Endothelial cell of umbilical vein (primary cell): ENCODE measurements at regions not wholly inside any gene's neighbourhood (a gene's known extent, or its start where the extent isn't known, plus 50 kb on each side); places are given as distances from the start of the nearest gene placed in this dataset.

ENCODE experiments used
- BruUV-seq: library from RNA; stranded (reverse); fragments of 400-500 nt; replicated peaks from 2 replicates; lab custom pipeline; 2021; lab: Mats Ljungman, UMichigan
- CTCF ChIA-PET: fragments of 300-600, 350-600 bp; sonication (Branson Sonifier 250); formaldehyde crosslinking; loops from one replicate; lab custom pipeline; 2021; ENCODE audit warnings: antibody characterized with exemption, inconsistent platforms; lab: Charles Lee
- POLR2A ChIA-PET: fragments of 300-600, 350-600 bp; sonication (Branson Sonifier 250); formaldehyde crosslinking; loops from one replicate; lab custom pipeline; 2021; ENCODE audit warnings: antibody characterized with exemption, inconsistent platforms; lab: Charles Lee
- DNase-seq: peaks from one replicate; pipeline ENCODE4 v3.0.0-alpha.2; 2011; ENCODE audit warnings: low read depth, low spot score
- FAIRE-seq: peaks from 2 replicates; lab custom pipeline; 2011; peaks lifted over from hg19 to GRCh38; lab: Jason Lieb, UNC
- H2AFZ ChIP-seq: 2 replicates; pipeline ENCODE4 v1.6.0; 2012; ENCODE audit warnings: low read depth, low read length, control low read depth, inconsistent platforms
- H3K27ac ChIP-seq: 2 replicates; pipeline ENCODE4 v1.5.1; 2011; ENCODE audit warnings: low read depth, mild to moderate bottlenecking, control low read depth, low read length, moderate library complexity; ENCODE audit not compliant: insufficient read depth
- H3K27me3 ChIP-seq, 2 experiments: 2 replicates each; pipeline versions ENCODE4 v1.6.0 to v1.6.1; 2011; ENCODE audit warnings: low read length in 2 of 2, mixed read lengths in 1 of 2; ENCODE audit not compliant: control insufficient read depth in 2 of 2, insufficient read depth in 2 of 2
- H3K36me3 ChIP-seq, 2 experiments: 2 replicates in 1 of 2; 3 replicates in 1 of 2; pipeline ENCODE4 v1.5.1; 2011; ENCODE audit warnings: low read length in 2 of 2, mild to moderate bottlenecking in 1 of 2, moderate library complexity in 1 of 2; ENCODE audit not compliant: control insufficient read depth in 2 of 2, insufficient read depth in 2 of 2; ENCODE audit errors: extremely low read depth in 1 of 2
- H3K4me1 ChIP-seq: 3 replicates; pipeline ENCODE4 v1.5.1; 2011; ENCODE audit warnings: mild to moderate bottlenecking, low read length; ENCODE audit not compliant: control insufficient read depth, insufficient read depth; ENCODE audit errors: extremely low read depth
- H3K4me2 ChIP-seq: 2 replicates; pipeline ENCODE4 v1.6.1; 2011; ENCODE audit warnings: low read length, control low read depth, mixed read lengths; ENCODE audit not compliant: insufficient read depth
- H3K4me3 ChIP-seq, 3 experiments: fragments of 200-600 bp in 1 of 3; sonication (generic), shearing (Covaris generic) in 1 of 3; replicated peaks in 1 of 3; 2 replicates each; pipeline ENCODE4 v1.5.1; 2011 to 2016; ENCODE audit warnings: control low read depth in 3 of 3, low read length in 3 of 3, mild to moderate bottlenecking in 2 of 3, inconsistent platforms in 1 of 3, low read depth in 1 of 3, moderate library complexity in 1 of 3; ENCODE audit not compliant: insufficient read depth in 1 of 3
- H3K79me2 ChIP-seq: 2 replicates; pipeline ENCODE4 v1.6.0; 2012; ENCODE audit warnings: low read length, inconsistent platforms; ENCODE audit not compliant: control insufficient read depth, insufficient read depth
- H3K9ac ChIP-seq: replicated peaks from 2 replicates; pipeline ENCODE3; 2011; ENCODE audit warnings: low read length, control low read depth; ENCODE audit not compliant: insufficient read depth; ENCODE audit errors: extremely low read depth
- H3K9me1 ChIP-seq: replicated peaks from 3 replicates; pipeline ENCODE4 v1.6.0; 2011; ENCODE audit warnings: mild to moderate bottlenecking, low read length; ENCODE audit not compliant: control insufficient read depth, insufficient read depth; ENCODE audit errors: extremely low read depth
- H3K9me3 ChIP-seq: replicated peaks from 2 replicates; pipeline ENCODE4 v1.5.1; 2012; ENCODE audit warnings: low read length, inconsistent platforms; ENCODE audit not compliant: control insufficient read depth, insufficient read depth
- H4K20me1 ChIP-seq: replicated peaks from 2 replicates; pipeline ENCODE3; 2011; ENCODE audit warnings: mild to moderate bottlenecking, low read length; ENCODE audit not compliant: control insufficient read depth, insufficient read depth; ENCODE audit errors: extremely low read depth
- EZH2 ChIP-seq: IDR thresholded peaks from 2 replicates; pipeline ENCODE4 v1.6.1; 2012; ENCODE audit warnings: borderline replicate concordance, low read depth, mild to moderate bottlenecking, moderate library complexity, low read length, inconsistent platforms; ENCODE audit not compliant: severe bottlenecking
- FOS ChIP-seq: IDR thresholded peaks from 2 replicates; pipeline ENCODE4 v1.6.1; 2011; ENCODE audit warnings: mild to moderate bottlenecking, low read length, moderate library complexity, borderline replicate concordance; ENCODE audit not compliant: insufficient read depth
- GATA2 ChIP-seq: IDR thresholded peaks from 2 replicates; pipeline ENCODE4 v1.7.0; 2011; ENCODE audit warnings: low read depth, mild to moderate bottlenecking, moderate library complexity, mixed read lengths, low read length; ENCODE audit not compliant: insufficient read length, insufficient read depth
- JUN ChIP-seq: IDR thresholded peaks from 2 replicates; pipeline ENCODE4 v1.6.1; 2011; ENCODE audit warnings: borderline replicate concordance, low read depth; ENCODE audit not compliant: insufficient read length, insufficient read depth
- MYC ChIP-seq: IDR thresholded peaks from one replicate; pipeline ENCODE4 v1.6.1; 2011; ENCODE audit warnings: mild to moderate bottlenecking, low read depth, low read length
- POLR2A ChIP-seq: IDR thresholded peaks from 2 replicates; pipeline ENCODE4 v1.6.1; 2012; ENCODE audit warnings: low read depth, mild to moderate bottlenecking, control low read depth, low read length
- POLR2AphosphoS5 ChIP-seq: IDR thresholded peaks from 2 replicates; pipeline ENCODE4 v1.6.1; 2012; ENCODE audit warnings: low read depth, mild to moderate bottlenecking, control low read depth, low read length, moderate library complexity; ENCODE audit not compliant: insufficient read depth
- dilution Hi-C: fragments of 300-500 bp; cut with MboI; formaldehyde crosslinking; loops from one replicate; pipeline ENCODE4 v1.15.0; 2019; ENCODE audit warnings: low sequenced_read_pairs; ENCODE audit not compliant: extremely low pct_ligation_motif_present
- intact Hi-C: fragments of 100-400 bp; cut with micrococcal nuclease; formaldehyde crosslinking; loops from one replicate; pipeline ENCODE4 v1.10.0; 2022
- TF ChIP-seq, protein P1 (sequence below), 2 donors: IDR thresholded peaks; 1 replicate in 1 of 2; 2 replicates in 1 of 2; pipeline ENCODE4 v1.5.1; 2011; ENCODE audit warnings: low read length in 2 of 2, mild to moderate bottlenecking in 2 of 2, moderate library complexity in 2 of 2, control low read depth in 1 of 2, inconsistent platforms in 1 of 2, low read depth in 1 of 2; ENCODE audit not compliant: insufficient read depth in 1 of 2; ENCODE audit errors: extremely low read depth in 1 of 2
- TF ChIP-seq, protein P2 (sequence below): IDR thresholded peaks from 2 replicates; pipeline ENCODE4 v1.6.1; 2011; ENCODE audit not compliant: insufficient read depth, insufficient read length

DNA sequence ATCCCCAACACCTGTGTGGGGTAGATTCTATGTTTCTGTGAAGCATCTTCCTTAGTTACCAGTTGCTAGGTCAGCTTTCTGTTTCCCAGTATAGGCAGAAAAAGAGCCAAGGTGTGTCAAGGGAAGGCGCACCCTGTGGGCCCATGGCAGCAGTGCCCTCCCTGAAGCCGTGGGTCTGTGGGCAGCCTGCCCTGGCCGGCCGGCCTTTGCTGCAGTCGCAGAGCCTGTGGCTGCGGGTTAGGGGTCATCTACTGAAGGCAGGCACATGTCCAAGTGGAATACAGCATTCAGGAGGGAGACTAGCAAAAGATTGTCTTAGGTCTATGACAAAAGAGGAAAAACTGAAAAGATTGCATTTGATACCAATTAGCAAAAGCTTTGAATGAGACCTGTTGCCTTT is 214.0 kb downstream of the IRS2 start:
- H3K27ac ChIP-seq, result no peak overlapping the region
- H3K36me3 ChIP-seq, result no peaks in the 10 kb centered on the region
- peaks cover 2% of the 10 kb centered on the region for H3K9me3 ChIP-seq
- no peak overlapping the region for H3K4me2 ChIP-seq
- no peak overlapping the region for H2AFZ ChIP-seq
- H3K79me2 ChIP-seq, result no peaks in the 10 kb centered on the region
- CTCF ChIA-PET, result no interaction called here
- no peak overlapping the region for H3K4me3 ChIP-seq
- BruUV-seq, result no TSS peak
- FAIRE-seq (no peak), DNase-seq (no peak)
- POLR2A ChIA-PET, result no interaction called here
- intact Hi-C loops (no loop called here), dilution Hi-C loops (no loop called here)
- H4K20me1 ChIP-seq, result no peaks in the 10 kb centered on the region
- no peak overlapping the region for H3K9ac ChIP-seq
- no peaks in the 10 kb centered on the region for H3K9me1 ChIP-seq
- TF ChIP-seq, protein P1, sequence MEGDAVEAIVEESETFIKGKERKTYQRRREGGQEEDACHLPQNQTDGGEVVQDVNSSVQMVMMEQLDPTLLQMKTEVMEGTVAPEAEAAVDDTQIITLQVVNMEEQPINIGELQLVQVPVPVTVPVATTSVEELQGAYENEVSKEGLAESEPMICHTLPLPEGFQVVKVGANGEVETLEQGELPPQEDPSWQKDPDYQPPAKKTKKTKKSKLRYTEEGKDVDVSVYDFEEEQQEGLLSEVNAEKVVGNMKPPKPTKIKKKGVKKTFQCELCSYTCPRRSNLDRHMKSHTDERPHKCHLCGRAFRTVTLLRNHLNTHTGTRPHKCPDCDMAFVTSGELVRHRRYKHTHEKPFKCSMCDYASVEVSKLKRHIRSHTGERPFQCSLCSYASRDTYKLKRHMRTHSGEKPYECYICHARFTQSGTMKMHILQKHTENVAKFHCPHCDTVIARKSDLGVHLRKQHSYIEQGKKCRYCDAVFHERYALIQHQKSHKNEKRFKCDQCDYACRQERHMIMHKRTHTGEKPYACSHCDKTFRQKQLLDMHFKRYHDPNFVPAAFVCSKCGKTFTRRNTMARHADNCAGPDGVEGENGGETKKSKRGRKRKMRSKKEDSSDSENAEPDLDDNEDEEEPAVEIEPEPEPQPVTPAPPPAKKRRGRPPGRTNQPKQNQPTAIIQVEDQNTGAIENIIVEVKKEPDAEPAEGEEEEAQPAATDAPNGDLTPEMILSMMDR (IDR thresholded peaks at IDR 0.05; ENCODE audit: extremely low read depth in 1 of 2, insufficient read depth in 1 of 2, low read depth in 1 of 2, low read length in 2 of 2), result no peak
- TF ChIP-seq GATA2 (no peak), POLR2AphosphoS5 (no peak), EZH2 (no peak)
- H3K4me1 ChIP-seq, result no peaks in the 10 kb centered on the region
- no peaks in the 10 kb centered on the region for H3K27me3 ChIP-seq

DNA sequence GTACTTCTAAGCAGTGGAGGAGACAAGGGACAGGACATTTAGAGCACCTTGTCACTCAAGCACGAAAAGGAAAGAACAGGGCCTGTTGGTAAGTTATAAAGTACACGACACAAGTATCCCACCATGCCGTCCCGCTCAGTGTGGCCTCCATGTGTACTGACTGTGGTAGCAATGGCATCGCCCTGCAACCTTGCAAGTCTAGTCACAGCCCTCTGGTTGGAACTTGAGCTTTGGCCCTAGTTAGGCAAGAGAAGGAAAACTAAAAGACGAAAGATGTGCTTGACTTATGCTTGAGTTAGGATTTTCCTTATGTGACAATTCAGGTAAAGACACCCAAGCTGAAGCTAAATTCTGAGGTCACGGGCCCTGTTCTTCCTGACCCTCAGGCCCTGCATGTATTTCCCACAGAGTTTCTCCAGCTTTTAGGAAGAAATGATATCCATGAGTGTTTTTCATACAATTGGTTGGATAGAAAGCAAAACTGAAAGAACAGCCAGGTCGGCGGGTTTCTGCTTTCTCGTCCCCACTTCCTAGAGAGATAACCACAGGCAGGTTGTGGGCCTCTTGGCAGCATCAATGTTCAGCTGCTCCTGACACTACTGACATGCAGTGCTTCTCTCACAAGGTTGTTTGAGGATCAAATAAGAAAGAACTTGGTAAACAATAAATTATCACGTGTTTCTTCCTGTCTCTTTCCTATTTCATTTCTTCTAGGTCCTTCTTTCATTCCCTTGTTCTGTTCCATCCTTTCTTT is 216.2 kb downstream of the IRS2 start:
- H3K9me3 ChIP-seq, result peaks cover 2% of the 10 kb centered on the region
- no peaks in the 10 kb centered on the region for H3K79me2 ChIP-seq
- CTCF ChIA-PET, result no interaction called here
- no peaks in the 10 kb centered on the region for H3K4me1 ChIP-seq
- TF ChIP-seq, protein P1 (IDR thresholded peaks at IDR 0.05; ENCODE audit: extremely low read depth in 1 of 2, insufficient read depth in 1 of 2, low read depth in 1 of 2, low read length in 2 of 2), result no peak
- TF ChIP-seq, protein P2, sequence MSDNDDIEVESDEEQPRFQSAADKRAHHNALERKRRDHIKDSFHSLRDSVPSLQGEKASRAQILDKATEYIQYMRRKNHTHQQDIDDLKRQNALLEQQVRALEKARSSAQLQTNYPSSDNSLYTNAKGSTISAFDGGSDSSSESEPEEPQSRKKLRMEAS, result no peak
- TF ChIP-seq GATA2, result no peak
- TF ChIP-seq MYC, result no peak
- no peak for TF ChIP-seq POLR2A
- no peak for TF ChIP-seq POLR2AphosphoS5
- no peak for TF ChIP-seq JUN
- TF ChIP-seq EZH2, result no peak
- no peak for TF ChIP-seq FOS
- DNase-seq, result no peak
- no peaks in the 10 kb centered on the region for H3K9me1 ChIP-seq
- no peaks in the 10 kb centered on the region for H4K20me1 ChIP-seq
- FAIRE-seq, result no peak
- no peak overlapping the region for H3K27ac ChIP-seq
- H3K27me3 ChIP-seq, result no peaks in the 10 kb centered on the region
- no peaks in the 10 kb centered on the region for H3K36me3 ChIP-seq
- no peak overlapping the region for H3K4me2 ChIP-seq
- POLR2A ChIA-PET, result no interaction called here
- intact Hi-C loops (no loop called here), dilution Hi-C loops (no loop called here)
- no TSS peak for BruUV-seq
- H2AFZ ChIP-seq, result no peak overlapping the region
- no peak overlapping the region for H3K4me3 ChIP-seq
- H3K9ac ChIP-seq, result no peak overlapping the region
